Stromal cell of bone marrow (primary cell): ENCODE measurements at regions not wholly inside any gene's neighbourhood (a gene's known extent, or its start where the extent isn't known, plus 50 kb on each side); places are given as distances from the start of the nearest gene placed in this dataset.
A peak's percentile ranks its signal among the peaks of the same experiment; 100 is the strongest.
"Not testable (repeated sequence)": the region's sequence is repeated elsewhere in the genome, so short reads cannot be mapped to it uniquely, and the experiment has no call there.

Experiments
- DNase-seq: peaks from one replicate; pipeline ENCODE4 v3.0.0-alpha.2; 2012; ENCODE audit warnings: low read depth

DNA sequence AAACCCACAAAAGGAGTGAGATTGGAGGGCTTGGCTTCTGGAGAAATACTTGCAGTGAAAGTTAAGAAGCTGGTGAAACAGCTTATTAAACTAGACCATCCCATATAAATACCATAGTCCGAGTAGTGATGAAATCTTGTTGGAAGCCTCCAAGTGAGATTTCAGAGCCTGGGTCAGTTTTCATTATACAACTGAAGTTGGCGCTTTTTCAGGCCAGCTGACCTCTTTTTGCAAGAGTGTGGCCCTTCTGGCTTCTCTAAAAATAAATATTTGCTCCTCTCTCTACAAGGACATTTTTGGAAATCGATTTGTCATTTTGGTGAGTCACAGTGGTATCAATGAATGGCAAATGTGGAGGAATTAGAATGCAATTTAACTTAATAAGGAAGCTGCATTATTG lies 51.2 kb upstream of the THRB start:
- peak; percentile 53 for DNase-seq

DNA sequence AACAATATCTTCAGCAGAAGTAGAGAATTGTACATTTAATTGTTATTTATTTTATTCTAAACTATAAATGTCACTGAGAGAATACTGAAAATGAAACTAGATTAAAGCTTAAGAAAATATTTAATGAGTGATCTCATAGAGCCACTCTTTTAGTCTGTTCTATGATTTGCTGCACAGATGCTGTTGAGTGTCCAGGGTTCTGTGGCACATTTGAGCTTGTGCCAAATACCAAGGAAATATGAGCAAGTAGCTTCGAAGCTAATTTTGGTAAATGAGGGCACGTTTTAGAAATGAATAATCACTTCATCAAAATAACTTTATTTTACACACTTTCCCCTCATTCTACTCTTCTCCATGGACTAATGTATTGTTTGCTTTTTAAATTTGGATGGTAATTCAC lies 53.6 kb upstream of the THRB start:
- DNase-seq: peak; percentile 4

DNA sequence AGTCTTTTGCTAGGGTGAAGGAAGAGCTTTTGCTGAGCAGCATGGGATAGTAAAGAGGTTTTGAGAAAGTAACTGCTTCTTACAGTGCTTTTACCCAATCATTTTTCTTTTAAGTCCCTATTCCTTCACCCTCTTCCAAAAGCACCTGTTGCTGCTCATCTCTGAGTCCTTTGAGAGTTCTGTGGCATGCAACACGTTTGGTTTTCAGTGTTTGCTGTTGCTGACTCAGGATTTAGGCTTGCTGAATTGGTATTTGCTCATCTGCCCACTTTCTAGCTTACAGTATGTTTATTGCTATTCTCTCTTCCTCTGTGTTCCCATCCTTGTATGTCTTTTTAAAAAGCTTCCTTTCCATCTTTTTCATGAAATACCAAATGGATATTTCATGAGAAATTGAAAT lies 55.9 kb upstream of the THRB start:
- no peak for DNase-seq

GRCh38 chr3:24551626-24552025 lies 57.0 kb upstream of the THRB start:
- DNase-seq: no peak

DNA sequence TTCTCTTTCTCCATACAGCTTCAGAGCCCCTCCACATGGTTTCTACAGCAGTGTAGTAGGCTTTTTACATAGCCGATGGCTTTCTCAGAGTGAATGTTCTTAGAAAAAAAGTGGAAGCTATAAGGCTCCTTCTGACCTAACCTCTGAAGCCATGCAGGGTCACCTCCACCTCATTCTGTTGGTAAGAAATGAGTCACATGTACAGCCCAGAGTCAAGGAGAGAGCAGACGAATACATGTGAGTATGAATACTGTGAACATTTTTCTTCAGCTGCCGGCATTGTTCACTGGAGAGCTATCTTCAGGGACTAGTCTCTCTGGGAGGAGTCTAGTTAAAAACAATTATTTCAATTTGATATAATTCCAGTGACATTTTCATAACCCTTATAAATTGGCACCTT lies 68.2 kb upstream of the THRB start:
- DNase-seq: no peak

DNA sequence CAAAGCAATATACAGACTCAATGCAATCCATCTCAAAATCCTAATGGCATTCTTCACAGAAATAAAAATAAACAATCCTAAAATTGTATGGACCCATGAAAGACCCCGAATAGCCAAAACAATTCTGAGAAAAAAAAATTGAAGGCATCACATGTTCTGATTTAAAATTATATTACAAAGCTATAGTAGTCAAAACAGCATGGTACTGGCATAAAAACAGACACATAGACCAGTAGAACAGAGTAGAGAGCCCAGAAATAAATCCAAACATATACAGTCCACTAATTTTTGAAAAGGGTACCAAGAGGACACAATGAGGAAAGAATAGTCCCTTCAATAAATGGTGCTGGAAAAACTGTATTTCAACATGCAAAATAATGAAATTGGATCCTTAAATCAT lies 70.4 kb upstream of the THRB start:
- DNase-seq: no peak

GRCh38 chr3:24565656-24566055 lies 71.0 kb upstream of the THRB start:
- DNase-seq: no peak

- no peak for DNase-seq
Measured at GRCh38 chr3:24566927-24567326, 72.3 kb upstream of the THRB start.

DNA sequence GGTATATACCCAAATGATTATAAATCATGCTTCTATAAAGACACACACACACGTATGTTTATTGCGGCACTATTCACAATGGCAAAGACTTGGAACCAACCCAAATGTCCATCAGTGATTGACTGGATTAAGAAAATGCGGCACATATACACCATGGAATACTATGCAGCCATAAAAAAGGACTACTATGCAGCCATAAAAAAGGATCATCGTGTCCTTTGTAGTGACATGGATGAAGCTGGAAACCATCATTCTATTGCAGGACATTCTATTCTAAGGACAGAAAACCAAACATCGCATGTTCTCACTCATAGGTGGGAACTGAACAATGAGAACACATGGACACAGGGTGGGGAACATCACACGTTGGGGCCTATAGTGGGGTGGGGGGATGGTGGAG lies 77.8 kb upstream of the THRB start:
- DNase-seq: not testable (repeated sequence)

DNA sequence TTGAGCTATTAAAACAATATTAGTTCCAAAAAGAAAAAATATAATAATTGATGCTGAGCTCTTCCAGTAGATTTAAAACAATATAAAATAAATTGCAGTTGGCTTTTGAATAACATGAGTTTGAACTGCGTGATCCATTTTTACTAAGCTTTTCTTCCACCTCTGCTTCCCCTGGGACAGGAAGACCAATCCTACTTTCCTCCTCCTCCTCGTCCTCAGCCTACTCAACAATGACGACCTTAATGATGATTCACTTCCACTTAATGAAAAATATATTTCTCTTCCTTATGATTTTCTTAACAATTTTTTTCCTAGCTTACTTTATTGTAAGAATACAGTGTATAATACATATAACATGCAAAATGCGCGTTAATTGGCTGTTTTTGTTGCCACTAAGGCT lies 78.9 kb upstream of the THRB start:
- DNase-seq: no peak

GRCh38 chr3:24578324-24578723 lies 83.7 kb upstream of the THRB start:
- DNase-seq: no peak

GRCh38 chr3:24578951-24579421 lies 84.3 kb upstream of the THRB start:
- no peak for DNase-seq

GRCh38 chr3:24582431-24583403 lies 88.1 kb upstream of the THRB start:
- no peak for DNase-seq

DNA sequence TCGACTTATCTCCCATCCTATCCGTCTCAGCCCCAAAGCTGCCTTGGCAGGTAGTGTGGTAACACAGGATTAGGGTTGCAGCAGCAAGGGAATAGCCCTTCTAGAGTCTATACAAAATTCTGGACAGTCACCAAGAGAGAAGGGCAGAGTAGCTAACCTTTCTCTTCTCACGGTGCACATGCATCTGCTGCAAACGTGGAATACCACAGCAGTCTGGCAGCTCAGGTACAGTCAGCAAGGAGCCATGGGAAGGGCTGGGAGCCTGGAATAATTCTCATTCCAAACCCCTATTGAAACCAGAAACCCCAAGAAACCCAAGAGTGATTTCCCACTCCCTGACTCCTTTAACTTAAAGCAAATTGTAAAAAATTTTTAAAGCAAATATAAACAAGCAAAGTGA lies 92.3 kb upstream of the THRB start:
- DNase-seq: no peak

DNA sequence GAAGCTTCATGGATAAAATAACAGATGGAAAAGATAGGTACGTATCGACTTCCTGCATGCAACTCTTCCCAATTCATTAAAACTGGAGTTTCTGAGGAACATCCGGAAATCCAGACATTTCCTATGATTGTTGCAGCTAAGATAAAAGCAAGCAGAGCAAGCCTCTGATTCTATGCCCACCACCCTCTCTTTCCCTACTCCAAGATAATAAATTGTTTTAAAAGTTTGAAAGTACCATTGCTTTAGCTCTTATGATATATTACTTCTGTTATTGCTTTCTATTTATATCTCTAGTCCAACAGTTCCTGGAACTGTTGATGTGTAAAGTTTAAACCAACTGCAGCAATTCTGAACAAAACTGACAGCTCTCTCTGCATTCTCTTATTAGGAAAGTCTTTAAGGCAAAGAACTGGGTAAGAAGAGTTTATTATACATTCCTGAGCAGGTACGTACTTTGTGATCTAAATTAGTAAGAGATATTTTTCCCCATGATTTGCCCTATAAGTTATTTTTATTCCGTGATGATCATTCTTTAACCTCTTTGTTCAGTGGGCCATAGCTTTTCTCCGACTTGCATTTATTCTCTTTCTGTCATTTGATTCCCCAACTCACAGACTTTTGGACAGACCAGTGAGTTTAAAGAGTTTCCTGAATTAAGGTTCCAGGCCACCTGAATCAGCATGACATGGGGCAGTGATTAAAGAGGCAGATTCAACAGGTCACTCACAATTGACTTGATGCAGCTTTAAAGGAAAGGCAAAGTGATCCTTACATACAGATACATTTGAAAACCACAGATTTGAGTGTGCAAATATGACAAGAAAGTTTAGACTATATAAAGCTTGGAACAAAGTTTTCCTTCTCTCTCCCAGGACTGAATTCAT lies 94.2 kb upstream of the THRB start:
- DNase-seq: no peak

DNA sequence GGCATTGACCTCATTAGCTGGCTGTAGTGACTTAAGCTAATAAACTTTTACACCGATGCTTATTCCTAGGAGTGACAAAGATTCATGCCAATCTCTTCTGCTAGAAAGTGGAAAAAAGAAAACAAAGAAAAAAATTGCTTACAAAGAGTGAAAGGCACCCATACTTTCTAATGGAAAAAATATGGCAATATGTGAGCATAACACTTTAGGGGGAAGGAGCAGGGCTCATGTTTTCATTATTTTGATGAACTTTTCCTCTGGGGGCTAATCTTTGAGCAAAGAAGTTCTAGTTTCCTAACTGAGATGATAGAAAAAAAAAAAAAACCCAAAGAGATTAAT lies 94.8 kb upstream of the THRB start:
- no peak for DNase-seq

DNA sequence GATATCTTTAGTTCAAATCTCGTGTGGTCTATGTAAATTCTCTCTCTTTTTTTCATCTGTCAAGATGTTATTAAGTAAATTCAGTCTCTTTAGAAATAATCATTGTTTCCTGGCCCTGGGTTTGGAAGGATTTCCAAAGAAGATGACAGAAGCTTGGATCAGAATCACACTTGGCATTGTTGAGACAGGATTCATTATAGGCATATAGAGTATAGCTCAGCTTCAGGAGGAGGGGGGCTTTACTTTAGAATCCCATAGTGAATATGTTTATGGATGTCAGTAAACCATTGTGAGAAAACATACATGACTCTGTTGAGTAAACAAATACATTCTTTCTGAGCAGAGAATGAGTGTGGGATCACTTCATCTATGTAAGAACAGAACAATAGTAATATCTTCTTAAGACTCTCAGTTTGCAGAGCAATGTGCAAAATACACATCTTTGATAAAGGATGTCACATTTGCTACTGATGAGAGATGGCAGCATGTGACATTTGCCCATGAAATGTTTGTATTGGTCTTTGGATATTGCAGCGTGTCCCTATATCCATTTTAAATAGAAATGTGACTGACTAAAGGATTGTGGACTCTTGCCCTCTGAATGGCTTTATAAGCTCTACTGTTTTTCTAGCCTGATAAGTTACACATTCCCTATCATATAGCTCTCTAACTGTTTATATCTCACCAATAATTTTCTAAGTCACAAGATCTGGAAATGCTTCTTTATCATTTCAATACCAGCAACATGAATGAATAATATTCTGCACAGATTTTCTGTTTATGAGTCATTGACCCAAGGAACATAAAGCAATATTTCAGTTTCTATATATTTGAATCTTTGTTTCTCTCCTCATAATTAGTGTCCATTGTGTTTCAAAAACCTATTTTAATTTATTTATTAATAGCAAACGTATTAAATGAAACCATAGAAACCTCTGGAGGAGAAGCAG lies 95.6 kb upstream of the THRB start:
- DNase-seq: no peak

- no peak for DNase-seq
Measured at GRCh38 chr3:24591191-24591590, 96.5 kb upstream of the THRB start.

- DNase-seq: no peak
Measured at GRCh38 chr3:24591661-24592555, 97.3 kb upstream of the THRB start.

DNA sequence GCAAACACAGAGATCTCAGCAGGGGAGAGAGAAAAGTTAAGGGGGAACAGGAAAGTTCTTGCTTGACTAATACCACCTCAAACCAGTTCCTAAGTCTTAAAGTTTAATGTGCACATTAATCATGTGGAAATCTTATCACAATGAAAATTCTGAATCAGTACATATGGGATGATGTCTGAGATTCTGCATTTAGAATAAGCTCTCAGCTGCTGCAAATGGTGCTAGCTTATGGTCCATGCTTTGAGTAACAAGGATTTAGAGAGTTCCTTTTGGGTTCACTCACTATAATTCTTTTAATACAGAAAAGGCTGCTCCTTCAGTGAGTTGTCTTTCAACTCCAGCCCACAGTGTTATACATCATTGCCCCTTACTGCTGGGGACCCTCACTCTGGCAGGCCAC lies 99.5 kb upstream of the THRB start:
- DNase-seq: no peak

- no peak for DNase-seq
Measured at GRCh38 chr3:24595796-24596195, 101.1 kb upstream of the THRB start.
